COR-L47 (cell line): ENCODE measurements at regions not wholly inside any gene's neighbourhood (a gene's known extent, or its start where the extent isn't known, plus 50 kb on each side); places are given as distances from the start of the nearest gene placed in this dataset.

Experiments
- DNase-seq: peaks from one replicate; lab custom pipeline; 2025; lab: John Stamatoyannopoulos, UW

- DNase-seq, result no peak
Observed at GRCh38 chr7:116083796-116084195, 53.2 kb upstream of the TFEC start.

DNA sequence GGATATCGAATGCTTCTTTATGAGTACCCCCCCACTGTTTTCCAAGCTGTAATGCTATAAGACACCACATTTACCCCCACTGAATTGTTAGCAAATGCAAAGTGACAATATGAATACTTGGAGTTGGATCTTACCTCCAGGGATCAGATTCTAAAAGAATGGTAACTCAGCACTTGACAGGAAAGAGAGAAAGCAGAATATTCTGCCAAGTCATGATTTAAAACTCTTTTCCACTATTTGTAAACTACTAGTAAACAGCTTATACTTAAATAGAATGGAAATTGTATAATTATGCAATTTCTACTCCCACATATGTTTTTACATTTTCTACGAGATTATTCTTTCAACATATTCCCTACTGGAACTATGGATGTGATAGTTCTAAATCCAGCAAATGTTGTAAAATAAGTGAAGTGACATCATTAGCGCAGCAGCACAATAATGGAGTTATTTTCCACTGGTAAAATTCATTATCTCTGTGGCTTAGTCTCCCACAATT, 56.0 kb upstream of the TFEC start:
- no peak for DNase-seq

- no peak for DNase-seq
Observed at GRCh38 chr7:116087291-116087690, 56.7 kb upstream of the TFEC start.

DNA sequence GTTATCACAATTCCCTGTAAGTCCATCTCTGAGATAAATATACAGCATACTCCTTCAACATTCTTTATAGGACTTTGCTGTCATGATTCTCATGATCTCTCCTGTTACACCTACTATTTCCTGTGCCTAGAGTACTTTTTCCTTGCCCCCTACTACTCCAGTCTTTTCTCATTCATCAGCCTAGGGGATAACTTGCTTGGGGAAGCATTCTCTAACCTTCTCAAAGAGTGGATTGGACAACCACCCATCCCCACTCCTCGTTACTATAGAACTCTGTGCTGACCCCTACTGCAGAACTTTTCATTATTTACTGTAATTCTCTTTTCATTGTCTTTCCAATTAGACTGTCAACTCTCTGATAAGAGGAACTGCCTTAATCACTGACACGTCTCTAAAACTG, 57.4 kb upstream of the TFEC start:
- DNase-seq, result no peak

GRCh38 chr7:116089293-116089692, 58.7 kb upstream of the TFEC start:
- DNase-seq, result no peak

DNA sequence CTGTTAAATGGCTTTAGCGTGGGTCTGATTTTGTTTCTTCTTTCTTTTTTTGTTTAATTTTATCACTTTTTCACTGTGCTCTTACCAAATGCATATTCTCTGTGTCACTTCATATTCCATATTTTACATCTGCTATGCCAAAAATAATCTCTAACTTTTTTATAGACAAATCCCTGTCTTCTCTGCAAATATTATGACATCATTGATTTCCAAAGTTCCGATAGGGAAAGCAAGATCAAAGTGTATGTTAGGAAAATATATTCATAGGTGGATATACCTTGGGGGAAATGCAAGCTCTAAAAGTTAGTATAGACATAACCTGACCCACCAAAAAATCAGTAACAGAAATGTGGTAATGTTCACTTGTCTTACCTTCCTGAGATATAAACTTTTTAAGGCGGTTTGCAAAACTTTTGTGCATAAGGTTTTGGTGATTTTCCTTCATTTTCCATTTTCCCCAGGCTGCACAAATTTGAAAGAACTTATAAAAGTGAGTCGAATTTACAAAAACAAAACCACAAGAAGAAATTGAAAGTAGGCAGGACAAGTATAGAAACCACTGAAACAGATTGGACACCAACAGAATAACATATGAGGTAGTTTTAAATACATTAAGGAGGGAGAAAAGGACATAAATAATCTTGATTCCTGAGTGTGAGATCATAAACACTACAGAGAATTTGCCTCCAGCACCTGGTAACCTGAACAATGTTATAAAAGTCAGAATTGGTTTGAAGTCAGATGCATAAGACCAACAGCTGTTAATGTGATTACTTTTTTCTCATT, 63.1 kb upstream of the TFEC start:
- DNase-seq, result no peak

DNA sequence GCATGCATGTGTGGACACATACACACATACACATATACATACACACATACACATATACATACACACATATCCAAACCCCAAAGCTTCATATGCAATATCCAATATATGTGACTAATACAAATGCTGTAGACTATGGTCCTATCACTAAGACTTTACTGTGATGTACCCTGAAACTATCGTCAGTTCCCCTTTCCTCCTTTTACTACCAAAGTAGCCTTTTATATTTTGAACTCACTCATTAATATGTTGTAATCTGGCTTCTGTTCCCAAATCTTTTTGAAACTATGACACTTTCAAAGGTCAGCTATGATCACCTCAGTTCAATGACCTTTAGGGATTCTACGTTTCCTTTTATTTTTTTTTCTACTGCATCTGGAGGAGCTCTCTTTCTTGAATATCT, 64.8 kb upstream of the TFEC start:
- DNase-seq, result no peak

DNA sequence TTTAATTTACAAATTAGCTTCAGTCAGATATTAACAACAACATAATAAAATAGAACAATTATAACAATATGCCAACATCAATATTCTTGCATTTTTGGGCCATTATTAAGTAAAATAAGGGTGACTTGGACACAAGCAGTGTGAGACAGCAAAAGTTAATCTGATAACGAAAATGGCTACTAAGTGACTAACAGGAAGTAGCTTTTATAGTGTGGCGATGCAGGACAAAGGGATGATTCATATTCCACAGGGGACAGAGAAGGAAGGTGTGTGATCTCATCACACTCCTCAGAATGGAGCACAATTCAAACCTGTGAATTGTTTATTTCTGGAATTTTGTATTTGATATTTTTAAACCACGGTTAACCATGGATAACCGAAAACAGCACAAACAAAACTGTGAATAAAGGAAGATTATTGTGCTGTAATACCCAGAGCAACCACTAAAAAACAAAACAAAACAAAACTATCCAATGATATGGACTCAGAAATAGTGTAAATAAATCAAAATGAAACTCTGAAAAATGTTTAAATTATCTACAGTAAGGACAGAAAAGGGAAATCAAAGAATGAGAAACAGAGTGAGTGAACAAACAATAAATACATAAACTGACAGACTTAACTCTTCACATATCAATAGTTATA, 66.9 kb upstream of the TFEC start:
- DNase-seq, result no peak

GRCh38 chr7:116098175-116098574, 67.6 kb upstream of the TFEC start:
- no peak for DNase-seq

GRCh38 chr7:116100626-116101025, 70.1 kb upstream of the TFEC start:
- no peak for DNase-seq

- no peak for DNase-seq
Observed at GRCh38 chr7:116101704-116102103, 71.1 kb upstream of the TFEC start.

DNA sequence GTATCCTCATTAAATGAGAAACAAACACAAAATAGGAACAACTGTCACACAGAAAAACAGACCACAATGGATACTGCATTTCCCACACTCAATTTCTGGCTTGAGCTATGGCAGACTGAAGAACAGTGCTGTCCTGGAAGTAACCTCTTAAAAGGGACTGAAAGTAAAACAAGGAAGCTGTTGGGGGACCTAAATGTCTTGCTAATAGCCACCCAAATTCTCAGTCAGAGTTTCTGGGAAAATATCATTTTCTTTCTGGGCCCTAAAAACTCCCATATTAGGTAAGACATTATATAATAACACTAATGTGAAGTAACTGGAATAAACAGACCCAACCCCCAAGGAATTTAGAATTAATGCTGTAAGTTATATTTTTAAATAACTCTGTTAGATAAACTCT, 80.9 kb upstream of the TFEC start:
- DNase-seq, result no peak

DNA sequence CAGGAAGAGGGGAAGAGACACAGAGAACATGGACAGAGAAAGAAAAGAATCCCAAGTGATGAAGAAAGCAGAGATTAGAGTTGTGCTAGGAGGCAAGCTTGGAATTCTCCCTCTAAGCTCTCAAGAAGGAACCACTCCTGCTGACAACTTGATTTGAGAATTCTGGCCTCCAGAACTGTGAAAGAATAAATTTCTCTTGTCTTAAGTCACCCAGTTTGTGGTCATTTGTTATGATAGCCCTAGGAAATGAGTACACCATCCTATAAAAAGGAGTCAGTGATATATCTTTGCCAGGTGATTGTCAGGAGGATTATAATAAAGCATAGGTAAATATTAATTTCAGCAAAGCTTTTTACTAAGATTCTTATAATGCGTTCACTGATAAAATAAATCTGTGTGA, 82.7 kb upstream of the TFEC start:
- DNase-seq, result no peak

DNA sequence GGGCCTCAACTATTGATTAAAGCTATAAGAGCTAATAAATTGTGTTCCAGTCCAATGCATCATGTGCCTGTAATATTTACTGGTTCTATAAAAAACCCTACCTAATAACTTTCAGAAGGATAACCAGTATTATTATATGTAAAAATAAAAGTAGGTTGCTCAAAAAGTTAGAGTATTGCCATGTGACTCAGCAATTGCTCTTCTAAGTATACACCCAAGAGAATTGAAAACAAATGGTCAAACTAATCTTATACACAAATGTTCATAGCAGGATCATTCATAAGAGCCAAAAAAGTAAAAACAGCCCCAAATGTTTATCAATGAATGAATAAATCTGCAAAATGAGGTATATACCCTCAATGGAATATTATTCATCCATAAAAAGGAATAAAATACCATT, 89.5 kb upstream of the TES start:
- no peak for DNase-seq

DNA sequence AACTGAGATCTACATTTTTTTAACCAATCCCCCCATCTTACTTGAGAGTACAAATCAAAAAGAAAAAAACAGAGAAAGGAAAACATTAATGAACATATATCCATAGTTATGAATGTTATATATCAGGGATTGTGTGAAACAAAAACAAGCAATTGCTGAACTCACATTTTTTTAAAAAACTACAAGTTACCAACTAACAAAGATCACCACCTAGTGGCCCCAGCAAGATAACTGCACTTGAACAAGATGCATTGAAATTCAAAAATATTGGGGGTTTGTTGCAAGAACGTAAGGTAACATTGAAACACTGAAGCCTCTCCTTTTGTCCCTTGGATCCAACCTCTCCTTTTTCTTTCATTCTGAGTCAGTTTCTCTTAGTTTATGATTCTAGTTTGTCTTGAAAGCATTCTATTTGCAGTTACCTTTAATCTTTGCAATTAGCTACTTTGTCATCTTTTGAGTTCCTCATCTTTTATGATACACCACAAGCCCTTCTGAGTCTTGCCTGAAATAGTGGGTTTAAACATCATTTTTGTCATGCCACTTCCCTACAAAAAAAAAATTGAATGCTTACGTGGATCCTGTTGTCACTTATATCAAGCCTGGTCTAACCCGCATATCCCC, 87.3 kb upstream of the TES start:
- peak; percentile 23 for DNase-seq

GRCh38 chr7:116128139-116128538, 82.2 kb upstream of the TES start:
- DNase-seq, result no peak

- no peak for DNase-seq
Observed at GRCh38 chr7:116135306-116135705, 75.0 kb upstream of the TES start.

- DNase-seq, result peak; percentile 15
Observed at GRCh38 chr7:116138202-116138801, 72.0 kb upstream of the TES start.

DNA sequence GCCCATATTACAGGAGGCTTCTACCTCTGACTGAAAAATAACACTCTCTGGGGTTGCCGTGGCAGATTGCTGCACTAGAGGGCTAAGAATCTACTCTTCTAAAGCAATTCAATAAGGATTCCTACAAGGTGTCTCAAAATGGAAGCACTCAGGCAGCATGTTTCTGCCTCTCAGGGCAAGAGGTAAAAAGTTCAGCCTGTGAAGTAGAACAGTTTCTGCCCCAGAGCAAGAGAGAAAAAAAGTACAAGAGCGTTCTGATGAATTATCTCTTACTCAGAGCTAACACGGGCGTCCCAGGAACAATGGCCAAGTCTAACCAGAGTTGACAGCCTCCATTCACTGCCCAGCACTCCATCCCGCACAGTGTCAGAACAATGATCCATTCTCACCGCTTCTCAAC, 71.3 kb upstream of the TES start:
- no peak for DNase-seq

- no peak for DNase-seq
Observed at GRCh38 chr7:116139807-116140206, 70.5 kb upstream of the TES start.

GRCh38 chr7:116142374-116142773, 68.0 kb upstream of the TES start:
- no peak for DNase-seq

DNA sequence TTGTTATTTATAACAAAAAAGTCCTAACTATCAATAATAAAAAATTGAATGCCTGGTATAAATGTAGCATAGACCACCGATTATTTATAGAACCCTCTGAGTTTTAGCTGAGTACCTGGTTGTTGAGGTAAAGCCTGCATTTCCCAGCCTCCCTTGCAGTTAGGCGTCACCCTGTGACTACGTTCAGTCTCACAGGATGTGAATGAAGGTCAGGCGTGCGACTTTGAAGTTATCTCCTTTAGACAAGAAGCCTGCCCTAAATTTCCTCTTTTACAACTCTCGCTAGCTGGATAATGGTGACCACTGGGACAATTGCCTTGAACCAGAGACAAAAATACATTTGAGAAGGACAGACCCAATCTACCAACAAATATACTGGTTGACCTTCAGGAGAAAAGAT, 67.5 kb upstream of the TES start:
- DNase-seq, result no peak
